T-helper 17 cell (primary cell): ENCODE measurements at regions not wholly inside any gene's neighbourhood (a gene's known extent, or its start where the extent isn't known, plus 50 kb on each side); places are given as distances from the start of the nearest gene placed in this dataset.
"Not testable (repeated sequence)": the region's sequence is repeated elsewhere in the genome, so short reads cannot be mapped to it uniquely, and the experiment has no call there.

Experiments
- ATAC-seq: fragments of 150-1000 bp; cut with Tn5 transposase; 2 replicates; pipeline ENCODE4 v1.10.0; 2021; ENCODE audit warnings: mild to moderate bottlenecking, moderate library complexity
- DNase-seq, 3 donors: peaks; one replicate each; pipeline versions ENCODE4 v3.0.0 to v3.0.0-alpha.2; 2020 to 2021
- H3K9me3 ChIP-seq: one replicate; pipeline ENCODE4 v1.7.0; 2013; ENCODE audit warnings: low read length, mild to moderate bottlenecking; ENCODE audit not compliant: control insufficient read depth, poor library complexity, severe bottlenecking
- H3K27ac Mint-ChIP-seq: one replicate; pipeline ENCODE4 v1.8.0; 2022; ENCODE audit warnings: mild to moderate bottlenecking, moderate library complexity, mixed read lengths
- H3K27me3 Mint-ChIP-seq: one replicate; pipeline ENCODE4 v1.8.0; 2022; ENCODE audit warnings: mixed read lengths
- H3K36me3 Mint-ChIP-seq: one replicate; pipeline ENCODE4 v1.8.0; 2022; ENCODE audit warnings: low read depth, mixed read lengths
- H3K4me1 Mint-ChIP-seq: one replicate; pipeline ENCODE4 v1.8.0; 2022; ENCODE audit warnings: mild to moderate bottlenecking, mixed read lengths
- H3K4me3 Mint-ChIP-seq: one replicate; pipeline ENCODE4 v1.8.0; 2022; ENCODE audit warnings: mild to moderate bottlenecking, moderate library complexity, mixed read lengths

GRCh38 chr3:130569461-130570365, 52.7 kb downstream of the COL6A6 start:
- ATAC-seq = no peak
- Mint-ChIP-seq H3K4me1 (no peaks in the 10 kb centered on the region), H3K36me3 (no peaks in the 10 kb centered on the region), H3K27me3 (peaks cover 52% of the 10 kb centered on the region), H3K4me3 (no peak overlapping the region), H3K27ac (no peak overlapping the region)
- H3K9me3 ChIP-seq = no peaks in the 10 kb centered on the region
- no peak for DNase-seq

DNA sequence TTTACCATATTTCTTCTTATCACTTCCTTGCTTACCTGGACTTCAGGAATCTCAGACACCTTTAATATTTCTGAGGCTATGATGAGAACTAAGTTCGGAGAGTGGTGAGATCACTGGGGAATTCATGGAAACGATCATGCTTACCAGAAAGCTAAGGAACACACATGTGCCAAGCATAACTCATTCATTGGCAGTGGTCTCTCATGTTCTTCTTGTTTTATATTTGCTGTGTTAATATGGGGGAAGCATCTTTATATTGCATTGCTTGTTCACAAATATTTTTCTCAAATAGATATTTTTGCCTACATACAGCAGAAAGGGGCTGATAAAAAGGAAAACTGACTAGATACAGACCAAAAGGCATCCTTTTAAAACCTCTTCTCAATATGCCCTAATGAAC, 55.8 kb downstream of the COL6A6 start:
- peaks cover 53% of the 10 kb centered on the region for H3K27me3 Mint-ChIP-seq
- H3K36me3 Mint-ChIP-seq = no peaks in the 10 kb centered on the region
- H3K4me3 Mint-ChIP-seq = no peak overlapping the region
- no peak overlapping the region for H3K27ac Mint-ChIP-seq
- no peaks in the 10 kb centered on the region for H3K4me1 Mint-ChIP-seq
- no peak for ATAC-seq
- no peak for DNase-seq
- H3K9me3 ChIP-seq = no peaks in the 10 kb centered on the region

DNA sequence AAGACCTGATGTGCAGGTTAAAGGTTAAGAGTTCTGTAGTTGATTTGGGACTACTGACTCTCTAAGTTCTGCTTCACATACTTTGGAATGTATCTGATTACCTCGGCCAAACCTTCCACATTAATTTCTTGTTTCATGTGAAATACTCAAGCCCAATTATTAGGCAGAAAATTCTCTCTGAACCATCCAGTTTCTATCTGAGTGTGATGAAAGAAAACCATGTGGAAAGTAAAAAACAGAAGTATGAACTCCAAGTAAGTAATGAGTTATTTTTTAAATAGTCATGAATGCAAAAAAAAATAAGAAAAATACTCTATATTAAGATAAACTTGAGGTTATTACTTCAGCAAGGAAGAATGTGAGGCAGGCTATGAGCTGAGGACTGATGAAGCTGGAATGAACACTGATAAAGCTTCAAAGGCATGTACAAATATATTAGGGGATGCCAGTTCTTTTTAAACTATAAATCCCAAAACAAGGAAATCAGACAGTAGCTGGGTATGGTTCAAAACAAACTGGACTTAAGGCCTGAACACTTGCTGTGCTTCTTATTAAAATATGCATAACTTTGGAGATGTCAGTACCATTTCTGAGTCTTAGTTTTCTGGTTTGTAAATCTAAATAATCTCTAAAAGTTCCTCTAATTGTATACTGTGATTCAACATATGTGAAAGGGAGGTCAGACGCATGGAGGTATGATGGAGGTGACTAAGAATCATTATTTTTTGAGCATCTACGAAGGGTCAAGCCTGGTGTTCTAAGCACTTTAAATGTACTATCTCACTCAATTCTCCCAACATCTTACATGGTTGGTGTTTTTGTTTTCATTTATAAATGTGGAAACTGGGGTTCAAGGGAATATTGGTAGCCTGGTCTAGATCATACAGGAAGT, 59.6 kb downstream of the COL6A6 start:
- H3K27me3 Mint-ChIP-seq = peaks cover 66% of the 10 kb centered on the region
- no peaks in the 10 kb centered on the region for H3K36me3 Mint-ChIP-seq
- no peaks in the 10 kb centered on the region for H3K9me3 ChIP-seq
- no peaks in the 10 kb centered on the region for H3K4me1 Mint-ChIP-seq
- H3K27ac Mint-ChIP-seq = no peak overlapping the region
- no peak for DNase-seq
- H3K4me3 Mint-ChIP-seq = no peak overlapping the region
- no peak for ATAC-seq

DNA sequence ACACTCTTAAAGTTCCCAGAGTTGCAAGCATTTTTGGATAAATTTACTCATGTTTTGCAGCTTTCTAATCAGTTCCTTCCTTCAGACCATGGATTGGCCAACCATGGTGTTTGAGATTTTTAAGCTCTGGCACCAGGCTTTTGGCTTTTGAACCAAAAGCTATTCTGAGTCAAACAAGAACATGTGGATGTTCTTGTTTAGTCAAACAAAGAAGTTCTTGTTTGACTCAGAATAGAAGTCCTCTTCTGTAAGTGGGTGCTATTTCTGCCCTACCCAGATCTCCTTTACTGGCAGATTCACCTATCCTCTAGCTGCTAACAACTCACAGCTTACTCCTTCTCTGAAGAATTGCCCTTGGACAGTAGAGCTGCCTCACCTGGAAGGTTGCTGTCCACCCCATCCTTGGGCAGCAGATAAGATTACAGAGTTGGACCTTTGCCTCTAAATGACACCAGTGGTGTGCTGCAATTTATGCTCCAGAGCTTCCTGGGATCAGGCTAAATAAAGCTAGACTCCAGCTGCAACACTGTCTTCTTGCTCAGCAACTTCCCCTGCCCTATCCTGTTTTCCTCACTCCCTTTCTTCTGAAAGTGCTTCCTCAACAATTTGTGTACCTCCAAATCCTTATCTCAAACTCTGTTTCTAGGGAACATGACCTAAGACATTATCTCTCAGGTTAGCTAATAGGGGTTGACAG, 65.6 kb downstream of the COL6A6 start:
- H3K27ac Mint-ChIP-seq = no peak overlapping the region
- ATAC-seq (no peak), DNase-seq (no peak)
- H3K4me1 Mint-ChIP-seq = no peaks in the 10 kb centered on the region
- H3K27me3 Mint-ChIP-seq = peaks cover 71% of the 10 kb centered on the region
- no peak overlapping the region for H3K4me3 Mint-ChIP-seq
- H3K9me3 ChIP-seq = no peaks in the 10 kb centered on the region
- no peaks in the 10 kb centered on the region for H3K36me3 Mint-ChIP-seq

DNA sequence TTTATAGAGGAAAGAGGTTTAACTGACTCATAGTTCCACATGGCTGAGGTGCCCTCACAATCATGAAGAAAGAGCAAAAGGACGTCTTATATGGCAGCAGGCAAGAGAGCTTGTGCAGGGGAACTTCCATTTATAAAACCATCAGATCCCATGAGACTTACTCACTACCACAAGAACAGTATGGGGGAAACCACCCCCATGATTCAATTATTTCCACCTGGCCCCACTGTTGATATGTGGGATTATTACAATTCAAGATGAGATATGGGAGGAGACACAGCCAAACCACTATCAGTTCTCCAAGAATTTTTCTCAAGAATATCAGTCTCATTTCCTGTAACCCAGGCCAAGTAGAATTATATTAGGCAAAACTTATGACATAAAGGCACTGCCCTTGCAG, 77.8 kb downstream of the COL6A6 start:
- H3K27me3 Mint-ChIP-seq = peaks cover 41% of the 10 kb centered on the region
- H3K9me3 ChIP-seq, H3K4me3 Mint-ChIP-seq, ATAC-seq, H3K4me1 Mint-ChIP-seq, DNase-seq, H3K27ac Mint-ChIP-seq, H3K36me3 Mint-ChIP-seq: not testable (repeated sequence)

DNA sequence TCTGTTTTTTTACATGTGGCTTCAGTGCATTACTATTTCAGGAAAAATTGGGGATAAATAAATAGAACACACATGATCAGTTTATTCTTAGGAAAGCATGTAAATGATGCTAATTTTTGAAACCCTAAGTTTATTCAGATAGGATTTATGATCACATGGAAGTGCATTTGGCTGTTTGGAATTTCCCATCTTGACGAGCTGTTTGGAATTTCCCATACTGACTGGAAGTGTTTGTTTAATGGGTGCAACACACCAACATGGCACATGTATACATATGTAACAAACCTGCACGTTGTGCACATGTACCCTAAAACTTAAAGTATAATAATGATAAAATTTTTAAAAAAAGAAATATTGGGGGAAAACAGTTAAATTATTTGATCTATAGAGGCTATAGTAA, 79.5 kb downstream of the COL6A6 start:
- ATAC-seq = no peak
- DNase-seq = no peak
- H3K4me1 Mint-ChIP-seq = no peaks in the 10 kb centered on the region
- no peak overlapping the region for H3K4me3 Mint-ChIP-seq
- H3K27ac Mint-ChIP-seq = no peak overlapping the region
- no peaks in the 10 kb centered on the region for H3K36me3 Mint-ChIP-seq
- H3K27me3 Mint-ChIP-seq = peaks cover 38% of the 10 kb centered on the region
- H3K9me3 ChIP-seq = no peaks in the 10 kb centered on the region

DNA sequence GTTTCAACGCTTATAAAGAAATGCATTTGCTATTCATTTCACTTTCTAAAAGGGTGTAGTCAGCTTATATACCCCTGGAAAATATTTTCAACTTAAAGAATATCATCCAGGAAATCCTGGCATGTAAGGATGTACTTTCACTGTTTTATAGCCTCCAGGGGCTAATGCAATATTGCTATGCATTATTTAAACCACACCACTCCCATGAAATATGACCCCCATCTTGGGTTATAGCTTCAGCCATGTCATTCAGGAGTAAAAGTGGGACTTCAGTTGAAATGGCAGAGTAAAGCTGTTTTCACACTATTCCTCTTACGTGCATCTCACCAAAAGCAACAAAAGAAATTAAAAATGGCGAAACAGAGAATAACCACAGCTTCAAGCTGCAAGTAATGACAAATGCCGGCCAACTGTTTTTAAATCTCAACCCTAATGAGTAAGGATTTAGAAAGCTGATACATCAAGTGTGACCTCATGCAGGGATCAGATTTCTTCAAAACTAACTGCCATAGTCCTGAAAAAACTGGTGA, 84.5 kb downstream of the COL6A6 start:
- Mint-ChIP-seq H3K27me3 (peaks cover 13% of the 10 kb centered on the region), H3K4me3 (no peak overlapping the region), H3K27ac (no peak overlapping the region), H3K4me1 (no peaks in the 10 kb centered on the region), H3K36me3 (no peaks in the 10 kb centered on the region)
- peaks cover 3% of the 10 kb centered on the region for H3K9me3 ChIP-seq
- ATAC-seq = no peak
- DNase-seq = no peak

- DNase-seq (no peak), ATAC-seq (no peak)
- H3K36me3 Mint-ChIP-seq = no peaks in the 10 kb centered on the region
- H3K27me3 Mint-ChIP-seq = peaks cover 2% of the 10 kb centered on the region
- H3K4me1 Mint-ChIP-seq = no peaks in the 10 kb centered on the region
- H3K4me3 Mint-ChIP-seq = no peak overlapping the region
- H3K27ac Mint-ChIP-seq = no peak overlapping the region
- H3K9me3 ChIP-seq = peaks cover 5% of the 10 kb centered on the region
These were observed 87.8 kb downstream of the COL6A6 start for GRCh38 chr3:130604806-130605205.

DNA sequence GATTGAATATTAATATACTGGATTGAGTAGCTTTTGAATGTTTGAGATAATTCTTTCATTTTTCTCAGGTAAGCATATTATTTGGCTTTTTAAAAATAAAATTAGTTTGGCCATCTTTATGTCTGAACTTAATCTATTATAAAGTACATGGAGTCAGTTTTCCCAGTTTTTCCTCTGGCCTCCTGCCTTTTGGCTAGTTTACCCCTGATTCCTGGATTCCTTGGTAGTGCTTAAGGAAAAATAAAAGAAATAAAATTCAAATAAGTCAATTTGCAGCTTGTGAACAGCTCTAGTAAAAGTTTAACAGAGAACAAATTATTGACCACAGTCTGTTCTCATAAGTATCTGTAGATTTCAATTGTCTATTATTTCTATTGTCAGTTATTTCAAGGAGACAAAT, 89.4 kb downstream of the COL6A6 start:
- Mint-ChIP-seq H3K4me1 (no peaks in the 10 kb centered on the region), H3K27me3 (no peaks in the 10 kb centered on the region), H3K36me3 (no peaks in the 10 kb centered on the region), H3K4me3 (no peak overlapping the region), H3K27ac (no peak overlapping the region)
- H3K9me3 ChIP-seq = peaks cover 5% of the 10 kb centered on the region
- ATAC-seq (no peak), DNase-seq (no peak)

DNA sequence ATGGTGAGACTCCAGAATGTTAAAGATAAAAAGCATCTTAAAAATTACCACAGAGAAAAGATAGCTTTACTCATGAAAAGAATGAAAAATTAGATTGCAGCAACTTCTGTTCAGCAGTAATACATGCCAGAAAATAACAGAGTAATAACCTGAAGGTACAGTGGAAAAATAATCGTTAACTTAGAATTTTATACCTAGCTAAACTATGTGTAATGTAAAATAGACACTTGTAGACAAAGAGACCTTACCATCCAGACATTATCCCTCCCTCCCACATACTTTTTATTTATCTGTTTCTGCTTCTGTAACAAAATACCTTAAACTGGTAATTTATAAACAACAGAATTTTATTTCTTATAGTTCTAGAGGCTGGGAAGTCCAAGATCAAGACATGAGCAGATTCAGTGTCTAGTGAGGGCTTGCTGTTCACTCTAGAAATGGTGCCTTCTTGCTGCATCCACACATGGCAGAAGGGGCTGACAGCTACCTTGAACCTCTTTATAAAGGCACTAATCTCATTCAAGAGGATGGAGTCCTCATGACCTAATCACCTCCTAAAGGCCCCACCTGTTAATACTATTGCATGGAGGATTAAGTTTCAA, 90.7 kb downstream of the COL6A6 start:
- no peak for ATAC-seq

GRCh38 chr3:130609166-130609979, 92.4 kb downstream of the COL6A6 start:
- no peaks in the 10 kb centered on the region for H3K36me3 Mint-ChIP-seq
- ATAC-seq (no peak), DNase-seq (no peak)
- peaks cover 2% of the 10 kb centered on the region for H3K9me3 ChIP-seq
- no peak overlapping the region for H3K4me3 Mint-ChIP-seq
- H3K27ac Mint-ChIP-seq = no peak overlapping the region
- no peaks in the 10 kb centered on the region for H3K4me1 Mint-ChIP-seq
- no peaks in the 10 kb centered on the region for H3K27me3 Mint-ChIP-seq

More for the DNA sequence above, 90.7 kb downstream of the COL6A6 start:
- H3K27me3 Mint-ChIP-seq = no peaks in the 10 kb centered on the region
- H3K4me3 Mint-ChIP-seq = no peak overlapping the region
- no peaks in the 10 kb centered on the region for H3K4me1 Mint-ChIP-seq
- no peaks in the 10 kb centered on the region for H3K36me3 Mint-ChIP-seq
- no peak for DNase-seq
- H3K27ac Mint-ChIP-seq = no peak overlapping the region
- peaks cover 5% of the 10 kb centered on the region for H3K9me3 ChIP-seq

DNA sequence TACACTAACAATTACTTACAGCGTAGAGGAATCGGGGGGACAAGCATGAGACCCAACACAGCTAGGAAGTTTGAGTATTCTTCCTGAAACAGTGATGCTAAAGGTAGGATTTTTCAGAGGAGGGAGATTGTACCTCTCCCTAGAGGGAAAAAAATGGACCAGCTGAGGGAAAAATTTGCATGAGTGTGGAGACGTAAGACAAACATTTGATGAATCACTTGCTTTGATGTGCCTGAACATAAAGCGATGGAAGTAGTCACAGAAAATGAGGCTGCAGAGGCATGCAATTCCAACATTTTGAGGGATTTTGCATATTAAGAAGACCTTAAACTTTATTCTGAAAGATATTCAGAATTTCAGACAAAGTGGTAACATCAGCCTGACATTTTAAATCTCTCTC, 102.2 kb downstream of the COL6A6 start:
- ATAC-seq (no peak), DNase-seq (no peak)
- H3K27ac Mint-ChIP-seq = no peak overlapping the region
- H3K36me3 Mint-ChIP-seq = no peaks in the 10 kb centered on the region
- no peaks in the 10 kb centered on the region for H3K9me3 ChIP-seq
- H3K4me1 Mint-ChIP-seq = no peaks in the 10 kb centered on the region
- H3K4me3 Mint-ChIP-seq = no peak overlapping the region
- H3K27me3 Mint-ChIP-seq = no peaks in the 10 kb centered on the region
